Liver (tissue), 7 donors: ENCODE measurements at regions not wholly inside any gene's neighbourhood (a gene's known extent, or its start where the extent isn't known, plus 50 kb on each side); places are given as distances from the start of the nearest gene placed in this dataset.
A peak's percentile ranks its signal among the peaks of the same experiment; 100 is the strongest.

Source experiments
- DNase-seq: peaks from one replicate; pipeline ENCODE4 v3.0.0-alpha.2; 2017; ENCODE audit warnings: low spot score
- H3K27ac ChIP-seq, 2 donors: one replicate each; pipeline ENCODE4 v1.7.0; 2013; ENCODE audit warnings: inconsistent platforms in 2 of 2, low read length in 2 of 2, control low read depth in 1 of 2, low read depth in 1 of 2, mild to moderate bottlenecking in 1 of 2
- H3K27me3 ChIP-seq, 4 donors: one replicate each; pipeline versions ENCODE4 v1.6.1 to v1.7.0; 2013; ENCODE audit warnings: low read length in 3 of 4, inconsistent platforms in 1 of 4, mild to moderate bottlenecking in 1 of 4, moderate library complexity in 1 of 4; ENCODE audit not compliant: control insufficient read depth in 4 of 4, insufficient read depth in 4 of 4
- H3K36me3 ChIP-seq, 4 donors: one replicate each; pipeline versions ENCODE4 v1.6.1 to v1.7.0; 2013; ENCODE audit warnings: low read length in 3 of 4, mild to moderate bottlenecking in 3 of 4, low read depth in 1 of 4, moderate library complexity in 1 of 4; ENCODE audit not compliant: control insufficient read depth in 4 of 4, insufficient read depth in 3 of 4
- H3K4me1 ChIP-seq, 4 donors: one replicate each; pipeline versions ENCODE4 v1.6.1 to v1.7.0; 2013; ENCODE audit warnings: low read length in 3 of 4, mild to moderate bottlenecking in 3 of 4, moderate library complexity in 1 of 4; ENCODE audit not compliant: control insufficient read depth in 4 of 4, insufficient read depth in 4 of 4
- H3K4me3 ChIP-seq, 3 donors: one replicate each; pipeline versions ENCODE4 v1.6.1 to v1.7.0; 2013; ENCODE audit warnings: low read length in 3 of 3, control low read depth in 1 of 3, low read depth in 1 of 3, mild to moderate bottlenecking in 1 of 3
- H3K9ac ChIP-seq, 2 donors: one replicate each; pipeline ENCODE4 v1.7.0; 2013; ENCODE audit warnings: low read length in 2 of 2, mild to moderate bottlenecking in 2 of 2, moderate library complexity in 2 of 2, control low read depth in 1 of 2, low read depth in 1 of 2
- H3K9me3 ChIP-seq, 4 donors: one replicate each; pipeline versions ENCODE4 v1.6.1 to v1.7.0; 2013; ENCODE audit warnings: low read length in 3 of 4; ENCODE audit not compliant: control insufficient read depth in 4 of 4
- ATF3 ChIP-seq: IDR thresholded peaks from 2 replicates; pipeline ENCODE4 v1.6.1; 2016; ENCODE audit warnings: antibody characterized with exemption
- CTCF ChIP-seq: fragments of 150-350 bp; IDR thresholded peaks from 2 replicates; pipeline ENCODE4 v1.5.1; 2017; ENCODE audit warnings: improper control_type of control experiment, low read depth, low read length; ENCODE audit not compliant: missing input control
- EGR1 ChIP-seq, 2 donors: IDR thresholded peaks; 2 replicates each; pipeline ENCODE4 v1.6.1; 2016 to 2018; ENCODE audit warnings: antibody characterized with exemption in 2 of 2, low read depth in 2 of 2
- FOXA1 ChIP-seq: IDR thresholded peaks from 2 replicates; pipeline ENCODE4 v1.6.1; 2016; ENCODE audit warnings: antibody characterized with exemption
- FOXA2 ChIP-seq: IDR thresholded peaks from 2 replicates; pipeline ENCODE4 v1.6.1; 2016; ENCODE audit warnings: antibody characterized with exemption
- GABPA ChIP-seq, 2 donors: IDR thresholded peaks in 1 of 2; conservative IDR thresholded peaks in 1 of 2; 2 replicates each; pipeline ENCODE4 v1.6.1; 2016; ENCODE audit warnings: antibody characterized with exemption in 2 of 2, mild to moderate bottlenecking in 1 of 2, moderate library complexity in 1 of 2
- HNF4A ChIP-seq, 2 donors: conservative IDR thresholded peaks; 2 replicates each; pipeline ENCODE4 v1.6.1; 2016; ENCODE audit warnings: antibody characterized with exemption in 2 of 2, mild to moderate bottlenecking in 2 of 2
- HNF4G ChIP-seq: IDR thresholded peaks from 2 replicates; pipeline ENCODE4 v1.6.1; 2016; ENCODE audit warnings: antibody characterized with exemption
- JUND ChIP-seq, 2 donors: IDR thresholded peaks; 2 replicates each; pipeline ENCODE4 v1.6.1; 2016; ENCODE audit warnings: antibody characterized with exemption in 2 of 2
- MAX ChIP-seq: IDR thresholded peaks from 2 replicates; pipeline ENCODE4 v1.6.1; 2016; ENCODE audit warnings: antibody characterized with exemption
- NR2F2 ChIP-seq: IDR thresholded peaks from 2 replicates; pipeline ENCODE4 v1.6.1; 2016; ENCODE audit warnings: antibody characterized with exemption
- RAD21 ChIP-seq, 2 donors: IDR thresholded peaks; 2 replicates each; pipeline ENCODE4 v1.6.1; 2016; ENCODE audit warnings: antibody characterized with exemption in 2 of 2, mild to moderate bottlenecking in 2 of 2
- REST ChIP-seq: IDR thresholded peaks from 2 replicates; pipeline ENCODE4 v1.6.1; 2016; ENCODE audit warnings: antibody characterized with exemption, mild to moderate bottlenecking
- RXRA ChIP-seq, 2 donors: IDR thresholded peaks; 2 replicates each; pipeline ENCODE4 v1.6.1; 2017 to 2018; ENCODE audit warnings: antibody characterized with exemption in 2 of 2, mild to moderate bottlenecking in 1 of 2
- SP1 ChIP-seq: IDR thresholded peaks from 2 replicates; pipeline ENCODE4 v1.6.1; 2018; ENCODE audit warnings: antibody characterized with exemption, mild to moderate bottlenecking
- TAF1 ChIP-seq: conservative IDR thresholded peaks from 2 replicates; pipeline ENCODE4 v1.6.1; 2016; ENCODE audit warnings: antibody characterized with exemption, mild to moderate bottlenecking
- YY1 ChIP-seq: IDR thresholded peaks from 2 replicates; pipeline ENCODE4 v1.6.1; 2016; ENCODE audit warnings: antibody characterized with exemption, mild to moderate bottlenecking
- ZBTB33 ChIP-seq: IDR thresholded peaks from 2 replicates; pipeline ENCODE4 v1.6.1; 2016; ENCODE audit warnings: antibody characterized with exemption
- donor health status: healthy.
- donor health status: healthy.
- donor health status: healthy.
- donor health status: healthy.

GRCh38 chr4:89175611-89176010 lies 64.3 kb downstream of the TIGD2 start:
- H3K4me3 ChIP-seq = no peak overlapping the region
- H3K9me3 ChIP-seq = no peaks in the 10 kb centered on the region
- no peaks in the 10 kb centered on the region for H3K36me3 ChIP-seq
- TF ChIP-seq CTCF = no peak
- no peak for TF ChIP-seq RAD21 (IDR thresholded peaks at IDR 0.05)
- peak; percentile 10 for TF ChIP-seq SP1
- no peak for TF ChIP-seq MAX
- no peak for TF ChIP-seq EGR1 (IDR thresholded peaks at IDR 0.05; ENCODE audit: low read depth in 2 of 2)
- no peak for TF ChIP-seq ZBTB33
- TF ChIP-seq HNF4A (conservative IDR thresholded peaks at IDR 0.05) = peak; percentile 84 to 88
- no peak for TF ChIP-seq FOXA2
- TF ChIP-seq RXRA (IDR thresholded peaks at IDR 0.05) = peak in 1 of 2 donors; percentile 17
- TF ChIP-seq NR2F2 = no peak
- TF ChIP-seq REST = no peak
- TF ChIP-seq ATF3 = no peak
- no peak for TF ChIP-seq FOXA1
- TF ChIP-seq GABPA (IDR thresholded peaks at IDR 0.05 in 1 of 2, conservative IDR thresholded peaks at IDR 0.05 in 1 of 2) = no peak
- TF ChIP-seq JUND (IDR thresholded peaks at IDR 0.05) = peak in 1 of 2 donors; percentile 16
- no peak for TF ChIP-seq TAF1
- no peak for TF ChIP-seq YY1
- TF ChIP-seq HNF4G = no peak
- no peaks in the 10 kb centered on the region for H3K27me3 ChIP-seq
- no peak overlapping the region for H3K27ac ChIP-seq
- no peak overlapping the region for H3K9ac ChIP-seq
- peaks cover 0 to 2% (median 0%) of the 10 kb centered on the region in 4 donors for H3K4me1 ChIP-seq
- DNase-seq = no peak
